ENCODE measurements at regions not wholly inside any gene's neighbourhood (a gene's known extent, or its start where the extent isn't known, plus 50 kb on each side); places are given as distances from the start of the nearest gene placed in this dataset.

DNA sequence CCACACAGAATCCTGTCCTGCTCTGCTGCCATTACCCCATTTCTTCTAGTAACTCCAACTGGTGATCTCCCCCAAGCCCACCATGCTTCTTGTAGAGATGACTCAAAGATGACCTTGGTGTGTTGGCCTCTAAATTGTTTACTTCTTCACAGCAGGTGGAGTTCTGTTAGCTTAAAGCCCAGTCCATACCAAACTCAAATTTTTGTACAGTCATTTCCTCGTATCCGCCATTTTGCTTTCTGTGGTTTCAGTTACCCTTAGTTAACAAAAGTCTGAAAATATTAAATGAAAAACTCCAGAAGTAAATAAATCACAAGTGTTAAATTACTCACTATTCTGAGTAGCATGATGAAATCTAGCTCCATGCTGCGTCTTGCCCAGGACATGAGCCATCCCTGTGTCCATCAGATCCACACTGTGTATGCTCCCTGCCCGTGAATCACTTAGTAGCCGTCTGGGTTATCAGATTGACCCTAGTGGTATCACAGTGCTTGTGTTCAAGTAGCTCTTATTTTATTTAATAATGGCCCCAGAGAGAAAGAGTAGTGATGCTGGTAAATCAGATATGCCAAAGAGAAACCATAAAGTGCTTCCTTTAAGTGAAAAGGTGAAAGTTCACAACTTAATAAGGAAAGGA is 133.3 kb upstream of the NOL4 start:
- TF ChIP-seq, protein P1, sequence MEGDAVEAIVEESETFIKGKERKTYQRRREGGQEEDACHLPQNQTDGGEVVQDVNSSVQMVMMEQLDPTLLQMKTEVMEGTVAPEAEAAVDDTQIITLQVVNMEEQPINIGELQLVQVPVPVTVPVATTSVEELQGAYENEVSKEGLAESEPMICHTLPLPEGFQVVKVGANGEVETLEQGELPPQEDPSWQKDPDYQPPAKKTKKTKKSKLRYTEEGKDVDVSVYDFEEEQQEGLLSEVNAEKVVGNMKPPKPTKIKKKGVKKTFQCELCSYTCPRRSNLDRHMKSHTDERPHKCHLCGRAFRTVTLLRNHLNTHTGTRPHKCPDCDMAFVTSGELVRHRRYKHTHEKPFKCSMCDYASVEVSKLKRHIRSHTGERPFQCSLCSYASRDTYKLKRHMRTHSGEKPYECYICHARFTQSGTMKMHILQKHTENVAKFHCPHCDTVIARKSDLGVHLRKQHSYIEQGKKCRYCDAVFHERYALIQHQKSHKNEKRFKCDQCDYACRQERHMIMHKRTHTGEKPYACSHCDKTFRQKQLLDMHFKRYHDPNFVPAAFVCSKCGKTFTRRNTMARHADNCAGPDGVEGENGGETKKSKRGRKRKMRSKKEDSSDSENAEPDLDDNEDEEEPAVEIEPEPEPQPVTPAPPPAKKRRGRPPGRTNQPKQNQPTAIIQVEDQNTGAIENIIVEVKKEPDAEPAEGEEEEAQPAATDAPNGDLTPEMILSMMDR (IDR thresholded peaks at IDR 0.05; ENCODE audit: insufficient read depth, low read length, poor library complexity, severe bottlenecking): no peak
- Histone ChIP-seq H3K27me3 (ENCODE audit: control insufficient read depth, insufficient read depth, low read length) (no peaks in the 10 kb centered on the region), H3K4me3 (ENCODE audit: low read depth, low read length) (no peak overlapping the region), H3K36me3 (ENCODE audit: control insufficient read depth, insufficient read depth, low read length) (no peaks in the 10 kb centered on the region)
- DNase-seq (ENCODE audit: low read depth): no peak

DNA sequence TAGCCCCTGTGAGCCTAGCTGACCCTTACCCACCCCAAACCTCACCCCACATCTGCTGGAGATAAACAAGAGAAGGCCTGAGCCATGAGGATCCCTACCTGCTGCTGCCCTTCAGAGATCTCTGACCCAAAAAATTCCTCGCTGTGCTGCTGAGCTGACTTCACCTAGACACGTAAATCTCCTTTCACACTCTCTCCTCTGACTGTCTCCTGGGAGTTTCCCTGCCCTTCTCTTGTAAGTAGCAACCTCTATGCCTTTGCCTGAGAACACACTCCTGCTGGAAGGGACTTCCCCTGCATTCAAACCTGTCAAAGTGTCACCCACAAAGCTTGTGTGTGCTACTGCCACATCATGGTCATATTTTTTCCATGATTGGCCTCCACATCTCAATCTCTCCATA is 134.2 kb upstream of the NOL4 start:
- Histone ChIP-seq H3K4me3 (ENCODE audit: low read depth, low read length) (no peak overlapping the region), H3K36me3 (ENCODE audit: control insufficient read depth, insufficient read depth, low read length) (no peaks in the 10 kb centered on the region), H3K27me3 (ENCODE audit: control insufficient read depth, insufficient read depth, low read length) (no peaks in the 10 kb centered on the region)
- TF ChIP-seq, protein P1 (IDR thresholded peaks at IDR 0.05; ENCODE audit: insufficient read depth, low read length, poor library complexity, severe bottlenecking): no peak
- DNase-seq (ENCODE audit: low read depth): no peak

DNA sequence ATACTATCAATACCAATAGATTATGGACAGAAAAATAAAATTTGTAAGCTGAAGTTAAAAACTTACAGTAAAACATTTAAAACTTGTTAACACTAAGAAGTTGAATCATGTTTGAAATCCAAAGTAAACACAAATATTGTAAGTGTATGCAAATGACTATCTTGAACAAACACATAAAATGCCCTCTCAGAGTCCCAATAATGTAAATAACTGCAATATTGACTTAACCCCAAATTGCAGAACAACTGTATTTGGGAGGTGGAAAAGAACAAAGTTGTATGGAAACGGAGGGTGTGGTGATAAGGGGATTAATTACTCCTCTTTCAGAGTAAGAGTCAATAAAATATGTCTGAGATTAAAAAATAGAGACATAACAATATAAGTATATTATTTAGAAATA is 140.0 kb upstream of the NOL4 start:
- H3K27me3 ChIP-seq (ENCODE audit: control insufficient read depth, insufficient read depth, low read length): no peaks in the 10 kb centered on the region
- no peaks in the 10 kb centered on the region for H3K36me3 ChIP-seq (ENCODE audit: control insufficient read depth, insufficient read depth, low read length)
- no peak for DNase-seq (ENCODE audit: low read depth)
- TF ChIP-seq, protein P1 (IDR thresholded peaks at IDR 0.05; ENCODE audit: insufficient read depth, low read length, poor library complexity, severe bottlenecking): no peak
- H3K4me3 ChIP-seq (ENCODE audit: low read depth, low read length): no peak overlapping the region

DNA sequence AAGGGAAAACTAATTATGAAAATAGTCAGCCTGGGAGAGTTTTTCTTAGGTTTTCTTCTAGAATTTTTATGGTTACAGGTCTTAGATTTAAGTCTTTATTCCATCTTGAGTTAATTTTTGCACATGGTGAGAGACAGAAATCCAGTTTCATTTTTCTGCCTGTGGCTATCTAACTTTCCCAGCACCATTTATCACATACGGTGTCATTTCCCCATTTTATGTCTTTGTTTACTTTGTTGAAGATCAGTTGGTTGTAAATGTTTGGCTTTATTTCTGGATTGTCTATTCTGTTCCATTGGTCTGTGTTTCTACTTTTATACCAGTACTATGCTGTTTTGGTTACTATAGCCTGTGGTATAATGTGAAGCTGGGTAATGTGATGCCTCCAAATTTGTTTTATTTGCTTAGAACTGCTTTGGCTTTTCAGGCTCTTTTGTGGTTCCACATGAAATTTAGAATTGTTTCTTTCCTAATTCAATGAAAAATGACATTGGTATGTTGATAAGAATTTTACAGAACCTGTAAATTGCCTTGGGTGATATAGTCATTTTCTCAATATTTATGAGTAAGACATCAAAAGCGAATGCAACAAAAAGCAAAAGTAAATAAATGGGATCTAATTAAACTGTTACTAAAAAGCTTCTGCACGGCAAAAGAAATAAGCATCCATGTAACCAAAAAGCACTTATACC is 146.1 kb upstream of the NOL4 start:
- TF ChIP-seq, protein P1 (IDR thresholded peaks at IDR 0.05; ENCODE audit: insufficient read depth, low read length, poor library complexity, severe bottlenecking): no peak
- no peaks in the 10 kb centered on the region for H3K27me3 ChIP-seq (ENCODE audit: control insufficient read depth, insufficient read depth, low read length)
- no peaks in the 10 kb centered on the region for H3K36me3 ChIP-seq (ENCODE audit: control insufficient read depth, insufficient read depth, low read length)
- DNase-seq (ENCODE audit: low read depth): no peak
- no peak overlapping the region for H3K4me3 ChIP-seq (ENCODE audit: low read depth, low read length)

DNA sequence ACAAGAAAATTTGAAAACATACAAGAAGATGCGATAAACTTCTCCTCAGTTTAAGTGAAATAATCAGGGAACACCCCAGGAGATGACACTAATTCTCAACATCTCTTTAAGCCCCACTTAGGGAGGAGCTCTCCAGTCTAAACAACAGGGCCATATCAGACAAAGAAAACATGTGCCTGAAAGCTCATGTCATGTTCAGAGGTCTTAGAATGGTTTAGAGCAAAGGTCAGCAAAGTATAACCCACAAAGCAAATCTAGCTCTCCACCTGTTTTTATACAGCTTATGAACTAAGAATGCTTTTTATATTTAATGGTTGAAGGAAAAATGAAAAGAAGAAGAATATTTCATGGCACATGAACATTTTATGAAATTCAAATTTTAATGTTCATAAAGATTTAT is 155.6 kb upstream of the NOL4 start:
- Histone ChIP-seq H3K27me3 (ENCODE audit: control insufficient read depth, insufficient read depth, low read length) (no peaks in the 10 kb centered on the region), H3K36me3 (ENCODE audit: control insufficient read depth, insufficient read depth, low read length) (no peaks in the 10 kb centered on the region), H3K4me3 (ENCODE audit: low read depth, low read length) (no peak overlapping the region)
- TF ChIP-seq, protein P1 (IDR thresholded peaks at IDR 0.05; ENCODE audit: insufficient read depth, low read length, poor library complexity, severe bottlenecking): no peak
- DNase-seq (ENCODE audit: low read depth): no peak

DNA sequence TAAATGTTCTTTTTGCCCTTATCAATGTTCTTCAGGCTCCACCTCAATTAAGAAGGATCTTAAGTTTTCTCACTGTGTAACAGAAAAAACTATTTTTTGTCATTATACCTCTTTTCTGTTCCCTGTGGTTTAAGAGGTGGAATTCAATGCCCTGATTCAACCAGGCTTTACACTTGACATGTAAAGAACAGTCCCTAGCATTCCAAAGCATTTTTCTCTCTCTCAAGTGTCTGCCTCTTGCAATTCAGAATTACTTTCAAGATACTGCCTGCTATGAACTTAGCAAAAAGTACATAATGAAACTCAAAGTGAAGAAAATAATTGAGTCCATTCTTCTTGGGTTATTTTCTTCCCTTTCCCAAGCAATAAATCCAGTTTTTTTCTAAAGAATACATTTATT is 160.6 kb upstream of the NOL4 start:
- no peak overlapping the region for H3K4me3 ChIP-seq (ENCODE audit: low read depth, low read length)
- H3K27me3 ChIP-seq (ENCODE audit: control insufficient read depth, insufficient read depth, low read length): no peaks in the 10 kb centered on the region
- no peak for DNase-seq (ENCODE audit: low read depth)
- TF ChIP-seq, protein P1 (IDR thresholded peaks at IDR 0.05; ENCODE audit: insufficient read depth, low read length, poor library complexity, severe bottlenecking): no peak
- H3K36me3 ChIP-seq (ENCODE audit: control insufficient read depth, insufficient read depth, low read length): no peaks in the 10 kb centered on the region

All from kidney epithelial cell (primary cell).